ENCODE measurements at regions not wholly inside any gene's neighbourhood (a gene's known extent, or its start where the extent isn't known, plus 50 kb on each side); places are given as distances from the start of the nearest gene placed in this dataset.

DNA sequence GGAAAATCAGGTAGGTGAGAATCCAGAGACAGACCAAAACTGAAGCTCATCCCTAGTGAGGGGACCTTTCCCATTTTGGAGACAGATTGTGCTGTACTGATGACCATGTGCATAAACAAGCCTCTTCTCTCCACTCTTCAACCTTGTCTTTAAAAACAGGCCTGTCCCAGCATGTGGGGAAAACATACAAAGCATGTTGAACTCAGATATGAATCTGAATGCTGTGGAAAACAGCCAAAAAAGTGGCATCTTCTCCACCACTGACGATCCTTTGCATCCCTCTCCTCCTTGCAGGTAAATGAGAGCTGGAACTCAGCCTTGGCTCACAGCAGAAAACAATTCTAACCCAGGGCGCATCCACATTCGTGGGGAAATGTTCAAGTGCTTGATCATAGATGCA is 123.7 kb upstream of the FOXQ1 start:
- H3K27ac ChIP-seq (ENCODE audit: insufficient read depth in 1 of 2, low read depth in 1 of 2, low read length in 2 of 2, poor library complexity in 1 of 2, severe bottlenecking in 2 of 2) = no peak overlapping the region

DNA sequence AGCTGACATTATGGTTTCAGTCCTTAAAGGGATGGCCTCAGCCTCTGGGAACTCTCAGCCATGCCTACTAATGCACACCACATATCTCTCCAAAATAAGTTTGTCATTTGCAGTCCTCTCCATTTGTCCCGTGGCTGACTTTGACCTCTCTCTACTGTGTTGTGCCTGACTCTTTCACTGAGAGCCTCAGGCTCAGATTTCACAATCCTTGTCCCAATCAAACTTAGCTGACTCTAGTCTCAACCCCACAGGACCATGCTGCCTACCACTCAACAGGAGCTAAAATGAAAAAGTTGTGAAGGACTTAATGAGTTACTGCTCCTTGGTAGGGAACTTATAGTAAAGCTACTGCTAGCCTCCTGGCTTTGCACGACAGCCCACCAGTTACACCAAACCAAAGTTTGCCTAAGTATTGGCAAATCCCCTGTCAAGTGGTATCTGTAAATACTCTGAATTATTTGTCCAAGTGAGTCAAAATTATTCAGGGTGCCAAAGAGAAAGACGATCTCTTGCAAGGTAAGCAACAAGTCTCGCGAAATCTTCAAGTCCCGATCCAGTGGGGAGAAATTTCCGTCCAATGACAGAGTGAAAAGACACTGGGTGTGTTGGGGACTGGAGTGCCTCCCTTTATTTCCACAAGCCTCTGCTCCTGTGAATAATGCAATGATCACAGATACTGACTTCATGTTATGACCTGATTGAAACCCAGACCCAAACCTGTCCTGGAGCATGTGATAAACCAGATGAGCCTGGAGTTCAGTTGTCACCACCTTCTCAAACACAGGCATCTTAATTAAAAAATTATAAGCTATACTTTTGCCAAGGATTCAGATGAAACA is 124.4 kb upstream of the FOXQ1 start:
- Histone ChIP-seq H3K27ac (ENCODE audit: insufficient read depth in 1 of 2, low read depth in 1 of 2, low read length in 2 of 2, poor library complexity in 1 of 2, severe bottlenecking in 2 of 2) (no peak overlapping the region), H3K4me1 (ENCODE audit: control extremely low read depth in 1 of 4, control insufficient read depth in 4 of 4, insufficient read depth in 4 of 4, low read length in 3 of 4) (no peaks in the 10 kb centered on the region), H3K36me3 (ENCODE audit: control insufficient read depth in 4 of 4, insufficient read depth in 4 of 4, low read length in 3 of 4) (no peaks in the 10 kb centered on the region), H3K4me3 (ENCODE audit: control insufficient read depth in 1 of 7, extremely low read depth in 1 of 7, insufficient read depth in 4 of 7, low read depth in 2 of 7, low read length in 6 of 7) (no peak overlapping the region), H3K27me3 (replicated peaks in 2 of 5; ENCODE audit: control insufficient read depth in 4 of 5, insufficient read depth in 5 of 5, low read length in 4 of 5) (peaks cover 0 to 33% (median 7%) of the 10 kb centered on the region in 5 experiments), H3K9me3 (ENCODE audit: control extremely low read depth in 1 of 5, control insufficient read depth in 4 of 5, insufficient read depth in 2 of 5, low read depth in 1 of 5, low read length in 4 of 5) (no peaks in the 10 kb centered on the region)
- DNase-seq = no peak
- POLR2A ChIA-PET = no interaction called here
- CTCF ChIA-PET = no interaction called here
- 100% methylated on average over 1 of the region's 7 CpGs for WGBS (ENCODE audit: insufficient coverage)

More for the DNA sequence above, 123.7 kb upstream of the FOXQ1 start:
- peaks cover 0 to 28% (median 9%) of the 10 kb centered on the region in 5 experiments for H3K27me3 ChIP-seq (replicated peaks in 2 of 5; ENCODE audit: control insufficient read depth in 4 of 5, insufficient read depth in 5 of 5, low read length in 4 of 5)
- WGBS (ENCODE audit: insufficient coverage) = 93% methylated on average over 3 of the region's 3 CpGs
- H3K36me3 ChIP-seq (ENCODE audit: control insufficient read depth in 4 of 4, insufficient read depth in 4 of 4, low read length in 3 of 4) = no peaks in the 10 kb centered on the region
- DNase-seq = no peak
- ChIA-PET CTCF (no interaction called here), POLR2A (no interaction called here)
- no peaks in the 10 kb centered on the region for H3K4me1 ChIP-seq (ENCODE audit: control extremely low read depth in 1 of 4, control insufficient read depth in 4 of 4, insufficient read depth in 4 of 4, low read length in 3 of 4)
- no peak overlapping the region for H3K4me3 ChIP-seq (ENCODE audit: control insufficient read depth in 1 of 7, extremely low read depth in 1 of 7, insufficient read depth in 4 of 7, low read depth in 2 of 7, low read length in 6 of 7)
- H3K9me3 ChIP-seq (ENCODE audit: control extremely low read depth in 1 of 5, control insufficient read depth in 4 of 5, insufficient read depth in 2 of 5, low read depth in 1 of 5, low read length in 4 of 5) = no peaks in the 10 kb centered on the region

GRCh38 chr6:1184318-1184717 is 127.6 kb upstream of the FOXQ1 start:
- Histone ChIP-seq H3K4me3 (ENCODE audit: control insufficient read depth in 1 of 7, extremely low read depth in 1 of 7, insufficient read depth in 4 of 7, low read depth in 2 of 7, low read length in 6 of 7) (no peak overlapping the region), H3K27me3 (replicated peaks in 2 of 5; ENCODE audit: control insufficient read depth in 4 of 5, insufficient read depth in 5 of 5, low read length in 4 of 5) (peaks cover 0 to 32% (median 7%) of the 10 kb centered on the region in 5 experiments), H3K27ac (ENCODE audit: insufficient read depth in 1 of 2, low read depth in 1 of 2, low read length in 2 of 2, poor library complexity in 1 of 2, severe bottlenecking in 2 of 2) (no peak overlapping the region), H3K36me3 (ENCODE audit: control insufficient read depth in 4 of 4, insufficient read depth in 4 of 4, low read length in 3 of 4) (no peaks in the 10 kb centered on the region), H3K9me3 (ENCODE audit: control extremely low read depth in 1 of 5, control insufficient read depth in 4 of 5, insufficient read depth in 2 of 5, low read depth in 1 of 5, low read length in 4 of 5) (no peaks in the 10 kb centered on the region), H3K4me1 (ENCODE audit: control extremely low read depth in 1 of 4, control insufficient read depth in 4 of 4, insufficient read depth in 4 of 4, low read length in 3 of 4) (no peaks in the 10 kb centered on the region)
- POLR2A ChIA-PET = no interaction called here
- DNase-seq = no peak
- 90% methylated on average over 3 of the region's 4 CpGs for WGBS (ENCODE audit: insufficient coverage)
- CTCF ChIA-PET = no interaction called here

- H3K27ac ChIP-seq (ENCODE audit: insufficient read depth in 1 of 2, low read depth in 1 of 2, low read length in 2 of 2, poor library complexity in 1 of 2, severe bottlenecking in 2 of 2) = no peak overlapping the region
- peaks cover 0 to 30% (median 4%) of the 10 kb centered on the region in 5 experiments for H3K27me3 ChIP-seq (replicated peaks in 2 of 5; ENCODE audit: control insufficient read depth in 4 of 5, insufficient read depth in 5 of 5, low read length in 4 of 5)
- no peak for DNase-seq
- WGBS (ENCODE audit: insufficient coverage) = 98% methylated on average over 9 of the region's 13 CpGs
- H3K9me3 ChIP-seq (ENCODE audit: control extremely low read depth in 1 of 5, control insufficient read depth in 4 of 5, insufficient read depth in 2 of 5, low read depth in 1 of 5, low read length in 4 of 5) = no peaks in the 10 kb centered on the region
- H3K4me3 ChIP-seq (ENCODE audit: control insufficient read depth in 1 of 7, extremely low read depth in 1 of 7, insufficient read depth in 4 of 7, low read depth in 2 of 7, low read length in 6 of 7) = no peak overlapping the region
- H3K36me3 ChIP-seq (ENCODE audit: control insufficient read depth in 4 of 4, insufficient read depth in 4 of 4, low read length in 3 of 4) = no peaks in the 10 kb centered on the region
- no peaks in the 10 kb centered on the region for H3K4me1 ChIP-seq (ENCODE audit: control extremely low read depth in 1 of 4, control insufficient read depth in 4 of 4, insufficient read depth in 4 of 4, low read length in 3 of 4)
- POLR2A ChIA-PET = no interaction called here
- CTCF ChIA-PET = no interaction called here
These were observed 129.0 kb upstream of the FOXQ1 start for GRCh38 chr6:1182722-1183521.

DNA sequence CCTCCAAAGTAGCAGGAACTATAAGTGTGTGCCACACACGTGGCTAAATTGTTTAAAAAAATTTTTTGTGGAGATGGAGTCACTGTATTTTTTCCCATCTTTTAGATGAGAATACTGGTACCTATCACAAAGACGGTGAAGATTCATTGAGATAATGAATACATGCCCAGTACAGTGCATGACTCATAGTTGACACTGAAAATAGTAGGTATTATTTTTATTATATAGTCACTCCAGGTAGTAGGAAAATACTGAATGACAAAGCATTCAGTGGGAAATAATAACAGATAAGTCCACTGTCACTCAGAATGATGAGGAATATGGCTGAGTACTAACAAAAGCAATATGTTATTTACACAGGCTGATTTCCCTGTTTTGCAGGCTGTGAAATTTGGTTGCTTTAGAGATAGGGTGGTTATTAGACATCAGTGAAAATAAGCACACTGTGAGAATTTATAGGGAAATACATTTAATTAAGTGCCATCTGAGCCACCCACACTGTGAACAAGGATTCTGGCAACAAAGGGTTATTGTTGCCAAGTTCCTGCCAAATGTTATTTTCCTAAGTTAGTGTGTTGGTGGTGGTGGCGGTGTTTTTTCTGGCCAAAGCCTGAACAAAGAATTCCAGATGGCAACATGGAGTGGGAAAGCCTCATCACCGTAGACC is 129.8 kb upstream of the FOXQ1 start:
- no peak overlapping the region for H3K4me3 ChIP-seq (ENCODE audit: control insufficient read depth in 1 of 7, extremely low read depth in 1 of 7, insufficient read depth in 4 of 7, low read depth in 2 of 7, low read length in 6 of 7)
- H3K27ac ChIP-seq (ENCODE audit: insufficient read depth in 1 of 2, low read depth in 1 of 2, low read length in 2 of 2, poor library complexity in 1 of 2, severe bottlenecking in 2 of 2) = no peak overlapping the region
- no peaks in the 10 kb centered on the region for H3K4me1 ChIP-seq (ENCODE audit: control extremely low read depth in 1 of 4, control insufficient read depth in 4 of 4, insufficient read depth in 4 of 4, low read length in 3 of 4)
- no peaks in the 10 kb centered on the region for H3K36me3 ChIP-seq (ENCODE audit: control insufficient read depth in 4 of 4, insufficient read depth in 4 of 4, low read length in 3 of 4)
- no peak for DNase-seq
- H3K27me3 ChIP-seq (replicated peaks in 2 of 5; ENCODE audit: control insufficient read depth in 4 of 5, insufficient read depth in 5 of 5, low read length in 4 of 5) = peaks cover 0 to 29% (median 2%) of the 10 kb centered on the region in 5 experiments
- CTCF ChIA-PET = no interaction called here
- POLR2A ChIA-PET = no interaction called here
- H3K9me3 ChIP-seq (ENCODE audit: control extremely low read depth in 1 of 5, control insufficient read depth in 4 of 5, insufficient read depth in 2 of 5, low read depth in 1 of 5, low read length in 4 of 5) = no peaks in the 10 kb centered on the region
- WGBS (ENCODE audit: insufficient coverage) = 83% methylated on average over 2 of the region's 4 CpGs

GRCh38 chr6:1179571-1180459 is 132.1 kb upstream of the FOXQ1 start:
- Histone ChIP-seq H3K27ac (ENCODE audit: insufficient read depth in 1 of 2, low read depth in 1 of 2, low read length in 2 of 2, poor library complexity in 1 of 2, severe bottlenecking in 2 of 2) (no peak overlapping the region), H3K9me3 (ENCODE audit: control extremely low read depth in 1 of 5, control insufficient read depth in 4 of 5, insufficient read depth in 2 of 5, low read depth in 1 of 5, low read length in 4 of 5) (no peaks in the 10 kb centered on the region), H3K4me1 (ENCODE audit: control extremely low read depth in 1 of 4, control insufficient read depth in 4 of 4, insufficient read depth in 4 of 4, low read length in 3 of 4) (no peaks in the 10 kb centered on the region), H3K36me3 (ENCODE audit: control insufficient read depth in 4 of 4, insufficient read depth in 4 of 4, low read length in 3 of 4) (no peaks in the 10 kb centered on the region), H3K27me3 (replicated peaks in 2 of 5; ENCODE audit: control insufficient read depth in 4 of 5, insufficient read depth in 5 of 5, low read length in 4 of 5) (peaks cover 0 to 21% (median 2%) of the 10 kb centered on the region in 5 experiments), H3K4me3 (ENCODE audit: control insufficient read depth in 1 of 7, extremely low read depth in 1 of 7, insufficient read depth in 4 of 7, low read depth in 2 of 7, low read length in 6 of 7) (no peak overlapping the region)
- ChIA-PET POLR2A (no interaction called here), CTCF (no interaction called here)
- no peak for DNase-seq
- WGBS (ENCODE audit: insufficient coverage) = 92% methylated on average over 11 of the region's 16 CpGs

All from common myeloid progenitor, CD34-positive (primary cell).